Upper lobe of left lung (tissue), 4 donors: ENCODE measurements at regions not wholly inside any gene's neighbourhood (a gene's known extent, or its start where the extent isn't known, plus 50 kb on each side); places are given as distances from the start of the nearest gene placed in this dataset.

Experiments
- EP300 ChIP-seq, 4 donors: sonication (generic); formaldehyde crosslinking; IDR thresholded peaks; one replicate each; pipeline ENCODE4 v1.5.1; 2017; ENCODE audit warnings: antibody characterized with exemption in 4 of 4, control low read depth in 2 of 4
- POLR2A ChIP-seq, 4 donors: fragments of 450-650 bp; IDR thresholded peaks; one replicate each; pipeline ENCODE4 v1.5.1; 2016 to 2017; ENCODE audit warnings: antibody characterized with exemption in 4 of 4, mild to moderate bottlenecking in 2 of 4
- POLR2AphosphoS5 ChIP-seq, 2 donors: sonication (generic); formaldehyde crosslinking; IDR thresholded peaks; one replicate each; pipeline ENCODE4 v1.5.1; 2017; ENCODE audit warnings: antibody characterized with exemption in 2 of 2

DNA sequence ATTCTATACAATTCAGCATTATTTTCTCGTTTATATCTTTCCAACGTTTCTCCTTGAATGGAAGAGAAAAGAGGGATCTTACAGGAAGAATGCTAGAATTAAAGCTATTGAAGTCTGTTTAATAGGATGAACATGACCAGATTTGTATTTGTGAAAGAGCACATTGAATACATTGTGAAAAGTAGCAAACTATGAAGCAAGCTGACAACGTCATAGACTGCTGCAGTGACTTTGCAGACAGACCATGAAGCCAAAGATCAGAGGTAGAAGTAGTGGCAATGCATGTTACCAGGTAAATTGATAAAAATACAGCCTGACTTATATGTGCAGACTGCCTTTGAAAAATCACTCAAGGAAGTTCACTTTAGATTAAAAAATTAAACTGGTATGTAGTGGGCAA, 146.1 kb downstream of the RASSF9 start:
- no peak for TF ChIP-seq POLR2AphosphoS5 (IDR thresholded peaks at IDR 0.05)
- no peak for TF ChIP-seq EP300 (IDR thresholded peaks at IDR 0.05)
- TF ChIP-seq POLR2A (IDR thresholded peaks at IDR 0.05), result no peak
